ENCODE measurements at regions not wholly inside any gene's neighbourhood (a gene's known extent, or its start where the extent isn't known, plus 50 kb on each side); places are given as distances from the start of the nearest gene placed in this dataset.

- peak in 9 of 11 experiments; percentile 28 to 60 (median 45) for TF ChIP-seq CTCF (IDR thresholded peaks at IDR 0.05 in 8 of 11, conservative IDR thresholded peaks at IDR 0.05 in 3 of 11)
- TF ChIP-seq POLR2AphosphoS5 (IDR thresholded peaks at IDR 0.05): no peak
- no peak for TF ChIP-seq POLR2A (IDR thresholded peaks at IDR 0.05)
These were observed 390.1 kb downstream of the ANKRD50 start for GRCh38 chr4:124322234-124323065.
